ENCODE measurements at regions not wholly inside any gene's neighbourhood (a gene's known extent, or its start where the extent isn't known, plus 50 kb on each side); places are given as distances from the start of the nearest gene placed in this dataset.

- Histone ChIP-seq H3K9me3 (ENCODE audit: control insufficient read depth, insufficient read depth, low read length) (no peaks in the 10 kb centered on the region), H3K4me1 (ENCODE audit: control insufficient read depth, insufficient read depth, low read length) (no peaks in the 10 kb centered on the region), H3K27ac (ENCODE audit: low read length) (no peak overlapping the region), H3K36me3 (ENCODE audit: control insufficient read depth, insufficient read depth, low read length) (no peaks in the 10 kb centered on the region), H3K27me3 (ENCODE audit: control insufficient read depth, insufficient read depth, low read length) (no peaks in the 10 kb centered on the region), H3K4me3 (ENCODE audit: low read length) (no peak overlapping the region)
- Mint-ChIP-seq H3K4me3 (no peak overlapping the region), H3K27ac (no peak overlapping the region), H3K4me1 (no peaks in the 10 kb centered on the region), H3K27me3 (ENCODE audit: low read depth in 2 of 2) (no peaks in the 10 kb centered on the region), H3K9me3 (peaks cover 0 to 3% of the 10 kb centered on the region in 2 donors), H3K36me3 (no peaks in the 10 kb centered on the region)
- 94% methylated on average over 8 of the region's 8 CpGs for WGBS (ENCODE audit: insufficient coverage)
- no peak for ATAC-seq
- DNase-seq = no peak
- TF ChIP-seq, protein P1, sequence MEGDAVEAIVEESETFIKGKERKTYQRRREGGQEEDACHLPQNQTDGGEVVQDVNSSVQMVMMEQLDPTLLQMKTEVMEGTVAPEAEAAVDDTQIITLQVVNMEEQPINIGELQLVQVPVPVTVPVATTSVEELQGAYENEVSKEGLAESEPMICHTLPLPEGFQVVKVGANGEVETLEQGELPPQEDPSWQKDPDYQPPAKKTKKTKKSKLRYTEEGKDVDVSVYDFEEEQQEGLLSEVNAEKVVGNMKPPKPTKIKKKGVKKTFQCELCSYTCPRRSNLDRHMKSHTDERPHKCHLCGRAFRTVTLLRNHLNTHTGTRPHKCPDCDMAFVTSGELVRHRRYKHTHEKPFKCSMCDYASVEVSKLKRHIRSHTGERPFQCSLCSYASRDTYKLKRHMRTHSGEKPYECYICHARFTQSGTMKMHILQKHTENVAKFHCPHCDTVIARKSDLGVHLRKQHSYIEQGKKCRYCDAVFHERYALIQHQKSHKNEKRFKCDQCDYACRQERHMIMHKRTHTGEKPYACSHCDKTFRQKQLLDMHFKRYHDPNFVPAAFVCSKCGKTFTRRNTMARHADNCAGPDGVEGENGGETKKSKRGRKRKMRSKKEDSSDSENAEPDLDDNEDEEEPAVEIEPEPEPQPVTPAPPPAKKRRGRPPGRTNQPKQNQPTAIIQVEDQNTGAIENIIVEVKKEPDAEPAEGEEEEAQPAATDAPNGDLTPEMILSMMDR (IDR thresholded peaks at IDR 0.05) = no peak
- intact Hi-C loops (cut with micrococcal nuclease) = no loop called here
These were observed 96.2 kb downstream of the PLK2 start for GRCh38 chr5:58363461-58364249.

- no peaks in the 10 kb centered on the region for H3K36me3 Mint-ChIP-seq
- intact Hi-C loops (cut with micrococcal nuclease) = no loop called here
These were observed 97.8 kb downstream of the PLK2 start for GRCh38 chr5:58362135-58362534.

GRCh38 chr5:58360794-58361193 is 99.1 kb downstream of the PLK2 start:
- no peak overlapping the region for H3K27ac Mint-ChIP-seq
- ATAC-seq = no peak

More at GRCh38 chr5:58362135-58362534, 97.8 kb downstream of the PLK2 start:
- no peaks in the 10 kb centered on the region for H3K27me3 ChIP-seq (ENCODE audit: control insufficient read depth, insufficient read depth, low read length)
- no peaks in the 10 kb centered on the region for H3K4me1 ChIP-seq (ENCODE audit: control insufficient read depth, insufficient read depth, low read length)
- 89% methylated on average over 2 of the region's 3 CpGs for WGBS (ENCODE audit: insufficient coverage)
- H3K4me1 Mint-ChIP-seq = no peaks in the 10 kb centered on the region
- H3K27ac ChIP-seq (ENCODE audit: low read length) = no peak overlapping the region
- no peaks in the 10 kb centered on the region for H3K27me3 Mint-ChIP-seq (ENCODE audit: low read depth in 2 of 2)
- no peaks in the 10 kb centered on the region for H3K9me3 ChIP-seq (ENCODE audit: control insufficient read depth, insufficient read depth, low read length)
- ATAC-seq = no peak
- no peak overlapping the region for H3K27ac Mint-ChIP-seq
- no peak overlapping the region for H3K4me3 ChIP-seq (ENCODE audit: low read length)
- TF ChIP-seq, protein P1 (IDR thresholded peaks at IDR 0.05) = no peak
- no peaks in the 10 kb centered on the region for H3K36me3 ChIP-seq (ENCODE audit: control insufficient read depth, insufficient read depth, low read length)
- no peak for DNase-seq
- peaks cover 0 to 3% of the 10 kb centered on the region in 2 donors for H3K9me3 Mint-ChIP-seq
- H3K4me3 Mint-ChIP-seq = no peak overlapping the region

More at GRCh38 chr5:58360794-58361193, 99.1 kb downstream of the PLK2 start:
- H3K4me1 Mint-ChIP-seq = no peaks in the 10 kb centered on the region
- intact Hi-C loops (cut with micrococcal nuclease) = no loop called here
- H3K9me3 ChIP-seq (ENCODE audit: control insufficient read depth, insufficient read depth, low read length) = no peaks in the 10 kb centered on the region
- no peak overlapping the region for H3K4me3 Mint-ChIP-seq
- TF ChIP-seq, protein P1 (IDR thresholded peaks at IDR 0.05) = no peak
- H3K27ac ChIP-seq (ENCODE audit: low read length) = no peak overlapping the region
- WGBS (ENCODE audit: insufficient coverage) = no CpG with 5 or more reads among the region's 2 CpGs
- H3K36me3 ChIP-seq (ENCODE audit: control insufficient read depth, insufficient read depth, low read length) = no peaks in the 10 kb centered on the region
- no peaks in the 10 kb centered on the region for H3K27me3 Mint-ChIP-seq (ENCODE audit: low read depth in 2 of 2)
- no peak overlapping the region for H3K4me3 ChIP-seq (ENCODE audit: low read length)
- no peak for DNase-seq
- H3K36me3 Mint-ChIP-seq = no peaks in the 10 kb centered on the region
- no peaks in the 10 kb centered on the region for H3K9me3 Mint-ChIP-seq
- H3K4me1 ChIP-seq (ENCODE audit: control insufficient read depth, insufficient read depth, low read length) = no peaks in the 10 kb centered on the region
- no peaks in the 10 kb centered on the region for H3K27me3 ChIP-seq (ENCODE audit: control insufficient read depth, insufficient read depth, low read length)
